T-helper 2 cell treated with Interferon-gamma antibody and Interleukin-4, amounts not matched to agents 5 μg/mL and 100 μg/mL, for 36 hours (primary cell): ENCODE measurements at regions not wholly inside any gene's neighbourhood (a gene's known extent, or its start where the extent isn't known, plus 50 kb on each side); places are given as distances from the start of the nearest gene placed in this dataset.
"Not testable (repeated sequence)": the region's sequence is repeated elsewhere in the genome, so short reads cannot be mapped to it uniquely, and the experiment has no call there.

Experiments used
- DNase-seq: peaks from one replicate; pipeline ENCODE4 v3.0.0; 2021; ENCODE audit warnings: low spot score
- H3K27ac Mint-ChIP-seq: one replicate; pipeline ENCODE4 v1.8.0; 2021; ENCODE audit warnings: mild to moderate bottlenecking, mixed read lengths
- H3K27me3 Mint-ChIP-seq: one replicate; pipeline ENCODE4 v1.8.0; 2021; ENCODE audit warnings: low read depth, mixed read lengths
- H3K36me3 Mint-ChIP-seq: one replicate; pipeline ENCODE4 v1.8.0; 2021; ENCODE audit warnings: low read depth, mixed read lengths
- H3K4me1 Mint-ChIP-seq: one replicate; pipeline ENCODE4 v1.8.0; 2021; ENCODE audit warnings: low read depth, mixed read lengths
- H3K4me3 Mint-ChIP-seq: one replicate; pipeline ENCODE4 v1.8.0; 2022; ENCODE audit warnings: mild to moderate bottlenecking, moderate library complexity, mixed read lengths
- H3K9me3 Mint-ChIP-seq: one replicate; pipeline ENCODE4 v1.8.0; 2021; ENCODE audit warnings: mixed read lengths

- not testable (repeated sequence) for DNase-seq, H3K27ac Mint-ChIP-seq, H3K4me3 Mint-ChIP-seq, H3K36me3 Mint-ChIP-seq, H3K27me3 Mint-ChIP-seq, H3K4me1 Mint-ChIP-seq, H3K9me3 Mint-ChIP-seq
Measured at GRCh38 chr14:105672450-105673200, 146.2 kb downstream of the TMEM121 start.

GRCh38 chr14:105675433-105675832, 149.1 kb downstream of the TMEM121 start:
- H3K27me3 Mint-ChIP-seq, H3K9me3 Mint-ChIP-seq, H3K27ac Mint-ChIP-seq, DNase-seq, H3K4me1 Mint-ChIP-seq, H3K4me3 Mint-ChIP-seq, H3K36me3 Mint-ChIP-seq: not testable (repeated sequence)

- not testable (repeated sequence) for H3K36me3 Mint-ChIP-seq, H3K4me1 Mint-ChIP-seq, DNase-seq, H3K9me3 Mint-ChIP-seq, H3K4me3 Mint-ChIP-seq, H3K27ac Mint-ChIP-seq, H3K27me3 Mint-ChIP-seq
Measured at GRCh38 chr14:105675905-105676670, 149.7 kb downstream of the TMEM121 start.

GRCh38 chr14:105678057-105678456, 151.7 kb downstream of the TMEM121 start:
- H3K9me3 Mint-ChIP-seq, H3K27me3 Mint-ChIP-seq, H3K4me3 Mint-ChIP-seq, H3K4me1 Mint-ChIP-seq, DNase-seq, H3K36me3 Mint-ChIP-seq, H3K27ac Mint-ChIP-seq: not testable (repeated sequence)

GRCh38 chr14:105678996-105679958, 152.9 kb downstream of the TMEM121 start:
- not testable (repeated sequence) for H3K9me3 Mint-ChIP-seq, H3K27ac Mint-ChIP-seq, H3K4me3 Mint-ChIP-seq, H3K27me3 Mint-ChIP-seq, H3K4me1 Mint-ChIP-seq, H3K36me3 Mint-ChIP-seq, DNase-seq

- not testable (repeated sequence) for H3K27me3 Mint-ChIP-seq, H3K4me1 Mint-ChIP-seq, DNase-seq, H3K27ac Mint-ChIP-seq, H3K9me3 Mint-ChIP-seq, H3K4me3 Mint-ChIP-seq, H3K36me3 Mint-ChIP-seq
Measured at GRCh38 chr14:105679959-105680735, 153.8 kb downstream of the TMEM121 start.

GRCh38 chr14:105680736-105681098, 154.3 kb downstream of the TMEM121 start:
- H3K27me3 Mint-ChIP-seq, H3K27ac Mint-ChIP-seq, H3K4me3 Mint-ChIP-seq, H3K9me3 Mint-ChIP-seq, DNase-seq, H3K4me1 Mint-ChIP-seq, H3K36me3 Mint-ChIP-seq: not testable (repeated sequence)

- H3K36me3 Mint-ChIP-seq, H3K4me3 Mint-ChIP-seq, H3K4me1 Mint-ChIP-seq, H3K27ac Mint-ChIP-seq, H3K9me3 Mint-ChIP-seq, H3K27me3 Mint-ChIP-seq, DNase-seq: not testable (repeated sequence)
Measured at GRCh38 chr14:105681606-105682185, 155.3 kb downstream of the TMEM121 start.

- not testable (repeated sequence) for H3K9me3 Mint-ChIP-seq, H3K27me3 Mint-ChIP-seq, H3K4me3 Mint-ChIP-seq, H3K4me1 Mint-ChIP-seq, DNase-seq, H3K27ac Mint-ChIP-seq, H3K36me3 Mint-ChIP-seq
Measured at GRCh38 chr14:105682442-105682841, 156.1 kb downstream of the TMEM121 start.

GRCh38 chr14:105682956-105683570, 156.7 kb downstream of the TMEM121 start:
- Mint-ChIP-seq H3K4me1 (no peaks in the 10 kb centered on the region), H3K27me3 (no peaks in the 10 kb centered on the region), H3K9me3 (no peaks in the 10 kb centered on the region), H3K36me3 (no peaks in the 10 kb centered on the region), H3K27ac (no peak overlapping the region), H3K4me3 (no peak overlapping the region)
- DNase-seq = no peak

GRCh38 chr14:105684056-105684455, 157.7 kb downstream of the TMEM121 start:
- H3K27ac Mint-ChIP-seq = not testable (repeated sequence)

GRCh38 chr14:105684597-105684996, 158.2 kb downstream of the TMEM121 start:
- not testable (repeated sequence) for H3K27me3 Mint-ChIP-seq, H3K27ac Mint-ChIP-seq, H3K36me3 Mint-ChIP-seq, H3K4me1 Mint-ChIP-seq, H3K4me3 Mint-ChIP-seq, H3K9me3 Mint-ChIP-seq, DNase-seq

More at GRCh38 chr14:105684056-105684455, 157.7 kb downstream of the TMEM121 start:
- not testable (repeated sequence) for H3K4me3 Mint-ChIP-seq, H3K27me3 Mint-ChIP-seq, DNase-seq, H3K36me3 Mint-ChIP-seq, H3K4me1 Mint-ChIP-seq, H3K9me3 Mint-ChIP-seq

- Mint-ChIP-seq H3K4me3 (no peak overlapping the region), H3K36me3 (no peaks in the 10 kb centered on the region), H3K4me1 (no peaks in the 10 kb centered on the region)
Measured at GRCh38 chr14:105685003-105685402, 158.6 kb downstream of the TMEM121 start.

More at GRCh38 chr14:105685003-105685402, 158.6 kb downstream of the TMEM121 start:
- Mint-ChIP-seq H3K27me3 (no peaks in the 10 kb centered on the region), H3K9me3 (peaks cover 6% of the 10 kb centered on the region), H3K27ac (no peak overlapping the region)
- no peak for DNase-seq
